ENCODE measurements at regions not wholly inside any gene's neighbourhood (a gene's known extent, or its start where the extent isn't known, plus 50 kb on each side); places are given as distances from the start of the nearest gene placed in this dataset.
"Not testable (repeated sequence)": the region's sequence is repeated elsewhere in the genome, so short reads cannot be mapped to it uniquely, and the experiment has no call there.

DNA sequence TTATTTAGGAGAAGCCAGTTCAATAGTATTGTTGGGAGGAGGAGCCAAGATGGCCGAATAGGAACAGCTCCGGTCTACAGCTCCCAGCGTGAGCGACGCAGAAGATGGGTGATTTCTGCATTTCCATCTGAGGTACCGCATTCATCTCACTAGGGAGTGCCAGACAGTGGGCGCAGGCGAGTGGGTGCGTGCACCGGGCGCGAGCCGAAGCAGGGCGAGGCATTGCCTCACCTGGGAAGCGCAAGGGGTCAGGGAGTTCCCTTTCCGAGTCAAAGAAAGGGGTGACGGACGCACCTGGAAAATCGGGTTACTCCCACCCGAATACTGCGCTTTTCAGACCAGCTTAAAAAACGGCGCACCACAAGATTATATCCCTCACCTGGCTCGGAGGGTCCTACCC lies 403.2 kb upstream of the SMIM31 start:
- not testable (repeated sequence) for DNase-seq

GRCh38 chr4:164357957-164358356 lies 396.0 kb upstream of the SMIM31 start:
- DNase-seq = no peak

- DNase-seq = no peak
These were observed 395.5 kb upstream of the SMIM31 start for GRCh38 chr4:164358400-164358799.

DNA sequence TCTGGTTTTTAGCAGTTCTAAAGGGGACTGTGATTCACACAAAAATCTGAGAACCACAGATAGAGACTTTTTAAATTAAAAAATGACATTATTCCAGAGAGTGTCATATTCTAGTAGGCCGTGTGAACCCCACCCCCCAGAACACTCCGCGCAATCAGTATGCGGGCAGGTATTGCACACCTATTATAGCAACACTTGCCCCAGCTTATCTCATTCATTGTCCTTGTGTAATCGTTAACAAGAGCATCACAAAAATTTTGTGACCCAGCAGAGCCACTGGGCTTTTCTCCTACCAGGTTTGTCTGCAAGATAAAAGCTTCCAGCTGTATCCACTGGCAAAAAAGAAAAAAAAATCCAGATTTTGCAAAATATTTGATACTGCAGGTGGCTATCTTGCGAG lies 394.1 kb upstream of the SMIM31 start:
- no peak for DNase-seq

GRCh38 chr4:164368894-164369293 lies 385.0 kb upstream of the SMIM31 start:
- no peak for DNase-seq

DNA sequence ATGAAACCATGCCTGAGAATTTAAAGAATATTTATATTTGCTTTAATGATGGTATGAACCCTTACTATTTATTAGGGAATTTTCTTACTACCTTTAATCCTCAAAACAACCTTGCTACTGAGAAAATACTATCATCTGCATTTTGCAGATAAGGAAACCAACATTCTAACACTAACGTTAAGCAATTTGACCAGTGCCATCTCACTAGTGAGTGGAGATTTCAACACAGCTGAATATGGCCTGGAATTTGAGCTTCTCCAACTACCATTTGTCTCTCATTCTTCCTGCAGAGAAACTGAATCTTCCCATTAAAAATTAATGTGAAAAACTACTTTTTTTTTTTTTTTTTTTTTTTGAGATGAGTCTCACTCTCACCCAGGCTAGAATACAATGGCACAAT lies 380.9 kb upstream of the SMIM31 start:
- DNase-seq = no peak

DNA sequence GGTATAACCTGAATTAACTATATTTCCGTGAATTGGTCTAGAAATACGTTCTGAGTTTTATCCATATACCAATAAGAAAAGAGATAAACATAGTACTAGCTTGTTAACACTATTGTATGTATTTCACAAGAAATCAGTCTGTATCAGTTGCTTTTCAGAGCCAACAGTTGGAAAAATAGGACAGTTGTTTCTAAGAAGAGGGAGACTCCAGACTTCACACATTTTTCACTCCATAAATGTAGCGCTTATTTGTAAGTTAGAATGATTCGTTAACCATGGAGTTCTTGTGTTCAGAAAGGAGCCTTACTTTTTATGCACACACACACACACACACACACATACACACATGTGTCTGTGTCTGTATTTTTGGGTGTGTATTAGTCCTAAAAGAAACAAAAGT lies 376.7 kb upstream of the SMIM31 start:
- DNase-seq = no peak

DNA sequence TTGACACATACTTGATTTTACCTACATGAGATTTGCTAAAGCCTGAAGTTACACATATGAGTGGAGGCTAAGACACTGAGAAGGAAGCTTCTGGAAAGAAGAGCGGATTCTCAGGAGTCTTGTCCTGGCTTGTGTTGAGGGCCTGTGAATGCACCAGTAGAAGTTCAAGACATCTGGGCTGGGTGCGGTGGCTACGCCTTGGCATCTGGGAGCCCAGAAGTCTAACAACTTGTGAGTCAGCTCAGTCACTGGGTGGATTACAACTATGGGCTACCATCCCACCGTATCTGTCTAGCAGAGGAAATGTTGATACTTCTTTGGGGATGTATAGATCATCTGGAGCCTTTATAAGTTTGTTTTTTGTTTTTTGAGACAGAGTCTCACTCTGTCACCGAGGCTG lies 375.6 kb upstream of the SMIM31 start:
- no peak for DNase-seq

DNA sequence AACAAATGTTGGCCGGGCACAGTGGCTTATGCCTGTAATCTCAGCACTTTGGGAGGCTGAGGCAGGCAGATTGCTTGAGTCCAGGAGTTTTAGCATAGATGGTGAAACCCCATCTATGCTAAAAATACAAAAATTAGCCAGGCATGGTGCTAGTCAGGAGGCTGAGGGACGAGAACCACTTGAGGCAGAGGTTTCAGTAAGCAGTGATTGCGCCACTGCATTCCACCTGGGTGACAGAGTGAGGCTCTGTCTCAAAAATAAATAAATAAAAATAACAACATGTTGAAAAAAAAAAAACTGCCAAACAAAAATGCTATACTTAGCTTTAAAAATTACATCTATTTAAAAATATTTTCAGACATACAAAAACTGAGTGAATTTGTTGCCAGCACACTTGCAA lies 374.2 kb upstream of the SMIM31 start:
- no peak for DNase-seq

- no peak for DNase-seq
These were observed 372.1 kb upstream of the SMIM31 start for GRCh38 chr4:164381859-164382258.

GRCh38 chr4:164383058-164383357 lies 370.9 kb upstream of the SMIM31 start:
- DNase-seq = no peak

- no peak for DNase-seq
These were observed 370.3 kb upstream of the SMIM31 start for GRCh38 chr4:164383358-164384220.

- DNase-seq = no peak
These were observed 369.5 kb upstream of the SMIM31 start for GRCh38 chr4:164384416-164384815.

DNA sequence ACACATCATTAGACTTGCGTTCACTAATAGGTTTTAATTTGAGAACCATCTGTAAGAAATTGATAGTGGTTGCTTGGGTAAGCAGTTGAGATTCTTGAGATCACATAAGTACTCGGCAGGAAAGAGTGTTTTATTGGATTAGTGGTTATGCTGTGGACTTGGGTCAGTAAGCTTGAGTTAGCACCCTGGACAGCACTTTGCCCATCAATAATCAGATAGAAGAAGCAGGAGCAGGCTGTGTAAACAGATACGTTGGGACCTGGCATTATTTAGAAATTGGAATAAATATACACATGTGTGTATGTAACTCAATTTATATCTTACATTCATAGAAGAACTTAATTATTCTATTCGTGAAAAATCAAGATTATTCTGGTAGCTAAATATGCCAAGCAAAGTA lies 357.5 kb upstream of the SMIM31 start:
- DNase-seq = no peak

DNA sequence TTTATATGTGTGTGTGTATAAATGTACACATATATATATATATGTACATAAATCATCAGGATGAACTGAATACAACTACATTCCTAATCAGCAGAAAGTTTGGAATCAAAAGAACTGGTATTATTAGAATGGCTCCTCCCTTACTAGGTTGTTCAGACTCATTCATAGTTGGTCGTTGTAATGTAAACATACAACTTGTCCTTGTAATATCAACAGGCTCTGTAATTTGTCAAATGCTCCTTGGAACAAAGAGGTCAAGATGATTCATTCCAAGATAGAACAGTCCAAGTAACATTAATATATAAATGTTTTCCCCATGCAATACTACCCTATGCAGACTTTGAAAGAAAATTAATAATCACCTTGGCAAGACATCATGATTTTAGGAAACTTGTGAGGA lies 351.4 kb upstream of the SMIM31 start:
- DNase-seq = no peak

DNA sequence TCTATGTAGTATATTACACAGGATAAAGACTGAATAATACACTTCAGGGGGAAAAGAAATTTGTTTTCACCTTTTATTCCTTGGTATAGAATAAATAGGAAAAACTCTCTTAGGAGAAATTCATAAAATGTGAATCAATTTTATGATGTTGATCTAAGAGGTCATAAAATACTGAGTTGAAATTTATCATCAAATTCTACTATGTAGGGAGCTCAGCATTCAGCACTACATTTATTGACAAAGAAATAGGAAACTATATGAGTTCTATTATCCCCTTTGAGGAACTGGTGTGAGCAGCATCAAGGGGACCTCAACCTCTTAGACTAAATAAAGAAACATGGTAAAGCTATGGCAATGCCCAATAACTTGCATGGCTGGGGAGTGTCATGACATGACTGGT lies 348.2 kb upstream of the SMIM31 start:
- no peak for DNase-seq

DNA sequence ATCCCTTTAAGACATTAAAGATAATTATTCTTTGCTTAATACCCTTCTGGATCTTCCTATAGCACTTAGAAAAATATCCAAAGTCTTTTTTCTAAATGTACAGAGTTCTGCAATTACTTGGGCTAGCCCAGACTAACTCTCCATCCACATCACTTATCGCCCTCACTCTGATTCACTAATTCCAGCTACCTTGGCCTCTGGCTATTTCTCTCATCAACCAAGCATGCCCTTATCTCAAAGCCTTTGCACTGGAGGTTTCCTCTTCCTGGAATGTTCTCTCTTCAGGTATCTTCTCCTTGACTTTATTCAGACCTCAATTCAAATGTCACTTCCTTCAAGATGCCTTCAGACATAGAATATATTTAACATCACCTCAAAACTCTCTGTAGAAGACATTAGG lies 345.1 kb upstream of the SMIM31 start:
- DNase-seq = no peak

DNA sequence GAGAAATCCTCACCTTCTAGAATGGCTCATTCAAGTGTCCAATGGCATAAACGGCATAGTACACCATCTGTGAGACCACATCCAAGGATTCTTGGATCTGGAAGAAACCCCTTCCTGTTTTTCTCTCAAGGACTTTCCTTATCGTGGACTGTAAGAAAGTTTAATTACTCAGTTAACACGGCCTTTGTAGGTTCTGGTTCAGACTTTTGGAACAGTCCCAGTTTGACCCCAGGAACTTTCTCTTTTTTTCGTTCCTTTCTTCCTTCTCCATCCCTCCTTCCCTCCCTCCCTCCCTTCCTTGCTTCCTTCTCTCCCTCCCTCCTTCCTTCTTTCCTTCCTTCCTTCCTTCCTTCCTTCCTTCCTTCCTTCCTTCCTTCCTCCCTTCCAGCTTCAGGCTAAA lies 343.5 kb upstream of the SMIM31 start:
- DNase-seq = no peak

GRCh38 chr4:164412246-164412645 lies 341.7 kb upstream of the SMIM31 start:
- DNase-seq = no peak

GRCh38 chr4:164413743-164414142 lies 340.2 kb upstream of the SMIM31 start:
- DNase-seq = no peak

GRCh38 chr4:164423819-164424218 lies 330.1 kb upstream of the SMIM31 start:
- no peak for DNase-seq

DNA sequence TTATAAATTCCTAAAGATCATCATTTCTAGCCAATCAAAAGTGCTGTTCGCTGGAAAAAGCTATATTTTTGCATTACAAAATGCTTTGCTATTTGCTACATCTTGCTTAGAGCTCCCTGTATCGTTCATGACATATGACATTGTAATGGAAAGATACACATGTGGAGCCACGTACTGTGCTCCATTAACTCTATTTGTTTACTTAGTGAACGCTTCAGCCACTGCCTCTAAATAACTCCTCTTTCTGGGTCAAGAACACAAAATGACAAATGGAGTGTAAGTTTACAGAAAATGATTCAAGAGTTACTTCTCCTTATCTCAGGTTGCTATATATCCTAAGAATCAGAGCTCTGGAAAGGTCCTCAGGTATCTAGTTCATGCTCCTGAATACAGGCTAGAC lies 329.1 kb upstream of the SMIM31 start:
- DNase-seq = peak; percentile 13

DNA sequence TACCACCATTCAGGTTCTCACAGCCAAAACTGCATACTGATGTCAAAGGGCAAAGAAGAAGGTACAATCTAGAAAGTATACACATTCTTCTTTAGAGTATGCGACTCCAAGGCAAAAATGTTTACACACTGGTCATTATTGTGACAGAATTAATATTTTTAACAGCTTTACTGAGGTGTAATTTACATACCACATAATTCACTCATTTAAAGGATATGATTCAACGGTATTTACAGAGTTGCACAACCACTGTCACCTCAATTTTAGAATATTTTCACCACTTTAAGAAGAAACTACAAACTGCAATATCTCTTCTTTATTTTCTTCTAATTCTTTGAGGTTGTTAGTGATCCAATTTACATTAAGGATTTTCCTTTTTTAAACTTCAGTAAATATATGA lies 325.4 kb upstream of the SMIM31 start:
- no peak for DNase-seq

DNA sequence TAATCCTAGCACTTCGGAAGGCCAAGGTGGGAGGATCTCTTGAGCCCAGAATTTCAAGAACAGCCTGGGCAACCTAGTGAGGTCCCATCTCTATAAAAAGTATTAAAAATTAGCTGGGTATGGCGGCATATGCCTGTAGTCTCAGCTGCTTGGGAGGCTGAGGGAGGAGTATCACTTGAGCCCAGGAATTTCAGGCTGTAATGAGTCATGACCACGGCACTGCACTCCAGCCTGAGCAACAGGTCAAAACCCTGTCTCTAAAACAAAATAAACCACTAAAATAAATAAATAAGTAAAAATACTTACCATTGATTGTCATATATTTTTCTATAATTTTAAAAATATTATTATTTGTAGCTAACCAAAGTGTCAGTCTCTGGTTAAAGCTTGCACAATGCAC lies 315.6 kb upstream of the SMIM31 start:
- no peak for DNase-seq

- DNase-seq = no peak
These were observed 314.9 kb upstream of the SMIM31 start for GRCh38 chr4:164439037-164439436.

DNA sequence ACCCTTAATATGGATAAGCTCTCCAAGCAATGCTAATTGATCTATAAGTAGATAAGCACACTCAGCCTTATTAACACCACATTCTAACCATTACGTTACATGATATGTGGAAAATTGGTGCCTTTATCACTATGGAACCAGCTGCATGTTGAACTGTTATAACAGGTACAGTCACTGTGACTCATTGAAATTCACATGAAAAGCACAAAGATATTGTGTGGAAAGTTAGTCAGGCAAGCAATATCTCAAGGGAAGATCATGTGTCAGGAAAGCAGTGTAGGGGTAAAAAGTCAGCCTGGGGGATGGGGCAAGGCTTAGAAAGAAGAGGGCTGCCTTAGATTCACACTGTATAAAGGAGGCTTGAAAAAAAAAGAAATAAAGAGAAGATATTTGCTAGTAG lies 313.7 kb upstream of the SMIM31 start:
- no peak for DNase-seq

All from NCI-H774 (cell line).